ACHN (cell line): ENCODE measurements at regions not wholly inside any gene's neighbourhood (a gene's known extent, or its start where the extent isn't known, plus 50 kb on each side); places are given as distances from the start of the nearest gene placed in this dataset.
"Not testable (repeated sequence)": the region's sequence is repeated elsewhere in the genome, so short reads cannot be mapped to it uniquely, and the experiment has no call there.

Experiments
- DNase-seq: peaks from one replicate; pipeline ENCODE4 v3.0.0-alpha.2; 2015
- in situ Hi-C: cut with HindIII; loops from 2 replicates; pipeline ENCODE4 v1.10.0; 2017; ENCODE audit warnings: low sequenced_read_pairs, low pct_ligation_motif_present, low pct_unique_long_range_greater_than_20kb

DNA sequence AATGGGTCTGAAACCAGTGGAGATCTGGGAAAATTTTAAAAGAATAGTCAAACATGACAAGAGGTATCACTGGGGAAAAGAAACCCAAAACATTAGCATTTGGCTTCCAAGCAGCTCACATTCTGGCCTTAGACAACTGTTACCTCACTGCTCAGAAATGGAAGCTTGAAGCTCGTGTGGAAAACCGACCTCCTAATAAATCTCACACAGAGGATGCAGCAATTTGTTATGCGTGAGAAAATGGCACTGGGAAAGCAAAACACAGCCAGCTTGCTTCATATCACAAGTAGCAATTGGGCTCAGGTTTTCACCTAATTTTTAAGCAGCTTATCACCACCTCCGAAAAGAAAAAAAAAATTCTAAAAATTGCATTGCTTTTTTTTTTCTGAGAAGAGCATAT is 103.3 kb upstream of the TAS2R1 start:
- DNase-seq, result no peak
- in situ Hi-C loops, result no loop called here

DNA sequence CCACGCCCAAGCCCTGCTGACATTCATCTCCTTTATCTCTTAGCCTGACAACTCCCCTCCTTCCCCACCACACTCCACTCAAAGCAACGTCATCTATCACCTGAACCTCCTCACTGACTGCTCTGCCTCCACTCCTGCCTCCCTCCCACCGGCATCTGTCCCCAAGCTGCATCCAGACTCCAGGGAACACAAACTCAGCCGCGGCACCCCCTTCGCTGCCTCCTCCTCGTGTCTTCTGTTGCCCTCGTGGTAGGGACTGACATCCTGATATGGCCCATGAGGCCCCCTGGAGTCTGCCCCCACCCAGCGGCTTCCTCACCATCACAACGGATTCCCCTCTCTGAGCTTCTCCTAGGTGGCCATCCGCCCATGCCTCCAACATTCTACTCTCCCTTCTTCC is 101.0 kb upstream of the TAS2R1 start:
- in situ Hi-C loops, result no loop called here
- no peak for DNase-seq

DNA sequence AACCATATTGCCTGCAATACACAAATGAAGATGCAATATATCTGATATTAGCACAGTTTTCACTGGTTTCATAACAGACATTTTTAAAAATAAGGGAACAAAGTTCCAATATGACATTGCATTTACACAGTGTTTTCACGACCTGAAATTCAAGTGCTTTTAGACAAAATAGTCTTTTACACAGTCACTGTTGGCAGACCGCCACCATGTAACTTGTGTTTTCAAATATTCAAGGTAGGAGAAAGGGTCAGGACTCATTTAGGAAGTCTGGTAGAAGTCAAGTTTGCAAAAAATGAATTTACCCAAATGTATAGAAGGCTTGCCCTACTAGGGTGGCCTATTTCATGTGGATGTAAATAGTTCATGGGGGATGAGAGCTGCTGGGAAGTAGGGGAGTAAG is 98.1 kb upstream of the TAS2R1 start:
- in situ Hi-C loops, result no loop called here
- DNase-seq, result no peak

GRCh38 chr5:9726931-9727330 is 96.8 kb upstream of the TAS2R1 start:
- DNase-seq, result no peak
- in situ Hi-C loops, result no loop called here

DNA sequence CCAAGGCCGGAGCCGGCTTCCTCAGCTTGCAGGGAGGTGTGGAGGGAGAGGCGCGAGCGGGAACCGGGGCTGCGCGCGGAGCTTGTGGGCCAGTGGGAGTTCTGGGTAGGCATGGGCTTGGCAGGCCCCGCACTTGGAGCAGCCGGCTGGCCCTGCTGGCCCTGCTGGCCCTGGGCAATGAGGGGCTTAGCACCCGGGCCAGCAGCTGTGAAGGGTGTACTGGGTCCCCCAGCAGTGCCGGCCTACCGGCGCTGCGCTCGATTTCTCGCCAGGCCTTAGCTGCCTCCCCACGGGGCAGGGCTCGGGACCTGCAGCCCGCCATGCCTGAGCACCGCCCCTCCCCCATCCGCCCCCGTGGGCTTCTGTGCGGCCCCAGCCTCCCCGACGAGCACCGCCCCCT is 95.1 kb upstream of the TAS2R1 start:
- in situ Hi-C loops, result not testable (repeated sequence)

DNA sequence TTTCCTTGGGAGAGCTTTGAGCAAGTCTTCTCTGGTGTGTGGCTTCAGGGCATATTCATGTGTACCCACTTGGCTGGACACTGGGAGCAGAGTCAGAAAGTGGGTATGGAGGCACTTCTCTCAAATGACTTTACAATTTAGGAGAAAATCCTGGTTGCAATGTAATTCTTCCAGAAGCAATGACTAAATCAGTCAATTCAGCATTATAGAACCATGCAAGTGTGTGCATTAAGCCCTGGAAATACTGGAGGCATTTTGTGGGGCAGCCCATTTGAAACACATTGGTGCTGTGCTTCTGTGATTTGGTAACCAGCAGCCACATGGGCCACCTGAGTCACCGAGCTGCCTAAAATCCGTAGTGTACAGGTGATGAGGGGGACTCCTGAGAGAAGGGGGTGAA is 94.6 kb upstream of the TAS2R1 start:
- in situ Hi-C loops, result no loop called here
- DNase-seq, result no peak

More for the DNA sequence above, 95.1 kb upstream of the TAS2R1 start:
- DNase-seq, result not testable (repeated sequence)

- in situ Hi-C loops, result no loop called here
- DNase-seq, result no peak
Measured at GRCh38 chr5:9722601-9723180, 92.5 kb upstream of the TAS2R1 start.

DNA sequence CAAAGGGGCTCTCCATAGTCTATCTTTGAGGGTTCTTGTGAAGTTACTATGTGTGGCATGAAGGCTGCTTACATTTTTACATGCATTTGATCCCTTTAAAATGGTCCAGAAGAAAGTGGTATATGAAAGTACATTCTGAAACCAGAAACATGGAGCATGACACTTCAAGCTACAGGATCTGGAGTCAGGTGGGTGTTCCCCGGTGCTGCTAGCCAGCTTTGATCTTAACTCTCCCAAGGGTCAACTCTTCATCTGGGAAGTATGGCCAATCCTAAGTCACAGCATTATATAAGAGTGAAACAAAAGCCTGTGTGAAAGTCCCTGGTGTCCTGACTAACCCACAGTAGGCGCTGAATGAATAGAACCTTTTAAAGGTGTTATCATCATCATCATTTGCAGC is 91.0 kb upstream of the TAS2R1 start:
- in situ Hi-C loops, result no loop called here
- DNase-seq, result no peak

DNA sequence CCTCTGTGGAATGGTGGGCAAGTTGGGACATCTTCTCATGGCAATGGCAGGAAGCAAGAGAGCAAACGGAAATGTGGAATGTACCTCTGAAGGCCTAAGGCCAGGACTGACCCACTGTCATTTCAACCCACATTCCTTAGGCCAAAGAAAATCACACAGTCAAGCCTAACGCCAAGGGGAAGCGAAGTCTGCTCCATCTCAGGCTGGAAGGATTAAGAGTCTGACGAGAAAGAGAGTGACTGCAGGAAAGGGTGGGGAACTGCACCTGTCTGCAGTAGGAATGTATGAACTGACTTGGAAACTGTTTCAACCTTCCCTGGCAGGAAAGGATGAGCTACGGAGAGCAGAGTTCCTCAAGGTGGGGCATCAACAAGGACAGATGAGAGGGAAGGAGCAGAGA is 90.2 kb upstream of the TAS2R1 start:
- DNase-seq, result no peak
- in situ Hi-C loops, result no loop called here

DNA sequence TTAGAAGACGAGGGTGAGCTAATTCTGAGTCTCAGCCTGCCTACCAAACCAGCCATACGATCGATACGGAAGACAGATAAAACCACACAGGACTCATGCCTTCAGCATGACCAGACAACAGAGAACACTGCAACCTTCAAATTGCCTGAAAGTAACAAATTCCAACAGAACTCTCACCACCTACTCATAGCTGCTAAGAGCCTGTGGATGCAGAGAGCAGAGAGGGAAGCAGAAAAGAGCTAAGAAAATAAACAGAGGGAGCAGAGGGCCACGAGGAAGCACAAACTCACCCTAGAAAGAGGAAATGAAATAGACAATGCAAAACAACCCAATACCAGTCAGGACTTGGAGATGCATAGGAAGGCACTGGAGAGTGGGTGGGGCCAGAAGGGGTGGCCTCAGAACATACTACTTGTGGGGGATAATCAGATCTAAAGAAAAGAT is 86.7 kb upstream of the TAS2R1 start:
- in situ Hi-C loops, result no loop called here
- DNase-seq, result no peak

DNA sequence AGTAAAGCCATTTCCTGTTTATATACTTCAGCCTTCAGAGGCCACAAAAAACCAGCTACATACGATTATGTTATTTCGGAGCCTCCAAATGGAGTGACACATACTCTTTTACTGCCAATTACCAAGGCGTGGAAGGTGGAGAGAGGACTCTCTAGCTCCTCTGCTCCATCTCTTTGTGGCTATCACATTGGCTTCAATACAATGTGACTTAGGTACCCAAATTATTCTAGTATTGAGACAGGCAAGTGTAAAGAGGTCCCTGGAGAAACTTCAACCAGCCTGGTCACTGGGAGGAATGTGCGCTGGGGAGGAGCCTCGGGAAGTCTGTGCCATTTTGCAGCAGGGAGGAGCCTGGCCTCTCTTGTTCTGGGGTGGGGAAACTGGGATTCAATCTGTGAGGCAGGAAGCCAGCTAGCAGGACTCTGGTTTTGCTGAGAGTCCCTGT is 85.8 kb upstream of the TAS2R1 start:
- in situ Hi-C loops, result no loop called here
- no peak for DNase-seq

- no peak for DNase-seq
Measured at GRCh38 chr5:9713959-9714586, 83.9 kb upstream of the TAS2R1 start.

GRCh38 chr5:9713356-9713755 is 83.2 kb upstream of the TAS2R1 start:
- DNase-seq, result no peak
- in situ Hi-C loops, result no loop called here

More at GRCh38 chr5:9713959-9714586, 83.9 kb upstream of the TAS2R1 start:
- in situ Hi-C loops, result no loop called here

GRCh38 chr5:9712911-9713310 is 82.8 kb upstream of the TAS2R1 start:
- DNase-seq, result no peak
- in situ Hi-C loops, result no loop called here

DNA sequence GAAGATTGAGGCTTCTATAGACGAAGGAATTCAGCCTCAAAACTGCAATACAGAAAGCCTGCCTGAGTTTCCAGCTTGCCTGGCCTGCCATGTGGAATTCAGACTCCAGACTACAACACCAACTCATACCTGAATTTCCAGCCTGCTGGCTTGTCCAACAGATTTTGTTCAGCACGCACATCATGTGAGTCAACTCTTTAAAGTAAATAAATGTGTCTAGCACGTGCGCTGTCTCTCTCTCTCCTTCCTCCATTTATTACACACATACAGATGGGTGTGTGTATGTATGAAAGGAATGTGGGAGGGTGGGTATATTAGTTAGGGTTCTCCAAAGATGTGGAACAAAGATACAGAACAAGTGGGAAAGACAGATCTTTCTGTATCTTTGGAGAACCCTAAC is 82.4 kb upstream of the TAS2R1 start:
- DNase-seq, result no peak
- in situ Hi-C loops, result no loop called here

- no peak for DNase-seq
Measured at GRCh38 chr5:9710069-9710468, 79.9 kb upstream of the TAS2R1 start.

GRCh38 chr5:9707732-9708462 is 77.7 kb upstream of the TAS2R1 start:
- no peak for DNase-seq
- in situ Hi-C loops, result no loop called here

More at GRCh38 chr5:9710069-9710468, 79.9 kb upstream of the TAS2R1 start:
- in situ Hi-C loops, result no loop called here

- in situ Hi-C loops, result no loop called here
Measured at GRCh38 chr5:9699681-9700080, 69.5 kb upstream of the TAS2R1 start.

DNA sequence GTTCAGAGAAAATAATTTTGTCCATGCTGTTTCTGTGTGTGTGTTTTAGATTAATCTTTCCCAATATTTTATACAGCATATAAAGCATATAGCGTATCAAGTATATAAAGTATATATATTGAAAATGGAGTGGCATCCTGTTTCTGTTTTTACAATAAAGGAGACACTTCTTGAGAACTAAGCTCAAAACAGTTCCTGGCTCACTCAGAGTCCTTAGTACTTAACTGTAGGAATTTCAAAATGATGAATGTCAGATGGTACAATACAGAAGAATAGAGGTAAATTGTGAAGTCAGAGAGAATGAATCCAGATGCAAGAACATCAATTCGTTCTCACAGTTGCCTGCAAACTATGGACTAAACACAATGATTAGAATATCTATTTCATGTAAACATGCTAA is 68.7 kb upstream of the TAS2R1 start:
- DNase-seq, result no peak
- in situ Hi-C loops, result no loop called here

More at GRCh38 chr5:9699681-9700080, 69.5 kb upstream of the TAS2R1 start:
- DNase-seq, result no peak
